ENCODE measurements at regions not wholly inside any gene's neighbourhood (a gene's known extent, or its start where the extent isn't known, plus 50 kb on each side); places are given as distances from the start of the nearest gene placed in this dataset.
"Not testable (repeated sequence)": the region's sequence is repeated elsewhere in the genome, so short reads cannot be mapped to it uniquely, and the experiment has no call there.

DNA sequence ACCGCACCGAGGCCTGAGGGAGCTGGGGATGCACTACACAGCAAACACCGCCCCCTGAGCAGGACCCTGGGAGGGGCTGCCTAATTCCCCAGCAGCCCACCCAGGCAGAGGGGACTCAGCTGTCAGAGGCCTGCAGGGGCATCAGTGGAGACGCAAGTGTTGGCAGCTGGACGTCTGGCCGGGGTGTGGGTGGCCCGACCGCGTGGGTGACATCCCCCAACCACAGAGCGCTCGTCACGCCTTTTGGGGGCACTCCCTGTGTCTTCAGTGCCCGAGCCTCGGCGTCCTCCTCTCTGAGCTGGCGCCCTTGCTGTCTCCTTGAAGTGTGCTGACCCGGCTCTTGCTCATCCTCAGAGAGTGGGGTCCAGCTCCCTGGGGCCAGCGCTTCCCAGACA lies 150.2 kb downstream of the BRD1 start:
- no peak for DNase-seq (ENCODE audit: low spot score)
- no peak for FAIRE-seq

DNA sequence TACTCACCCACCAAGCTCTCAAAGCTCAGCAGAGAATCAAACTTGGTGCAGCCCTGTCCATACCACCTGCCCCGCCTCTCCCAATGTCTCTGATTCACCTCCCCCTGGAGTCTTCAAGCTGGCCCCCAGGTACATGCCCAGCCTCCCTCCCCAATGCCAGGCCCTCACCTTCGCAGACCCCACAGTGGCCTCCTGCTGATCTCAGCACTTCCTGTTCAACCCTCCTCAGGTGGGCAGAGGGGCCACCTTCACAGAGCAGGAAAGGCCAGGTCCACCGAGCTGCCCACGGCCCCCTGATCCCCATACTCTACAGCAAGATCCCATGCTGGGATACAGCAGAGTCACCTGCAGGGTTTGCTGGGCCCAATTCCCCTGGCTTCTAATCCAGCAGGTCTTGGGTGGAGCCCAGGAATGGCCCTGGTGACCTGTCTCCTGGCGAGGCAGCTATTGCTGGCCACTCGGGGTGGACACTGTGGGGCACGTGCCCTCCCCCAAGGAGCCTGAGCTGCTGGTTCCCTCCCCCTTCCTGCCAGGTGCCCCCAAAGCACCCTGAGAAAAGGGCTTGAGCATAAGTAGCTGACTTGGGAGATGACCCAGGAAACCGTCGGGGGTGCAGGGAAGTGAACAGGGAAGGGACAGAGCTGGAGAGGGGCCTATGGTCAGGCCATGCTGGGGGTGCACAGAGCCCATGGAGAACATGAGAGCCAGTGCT lies 150.7 kb downstream of the BRD1 start:
- FAIRE-seq (no peak), DNase-seq (ENCODE audit: low spot score) (no peak)

DNA sequence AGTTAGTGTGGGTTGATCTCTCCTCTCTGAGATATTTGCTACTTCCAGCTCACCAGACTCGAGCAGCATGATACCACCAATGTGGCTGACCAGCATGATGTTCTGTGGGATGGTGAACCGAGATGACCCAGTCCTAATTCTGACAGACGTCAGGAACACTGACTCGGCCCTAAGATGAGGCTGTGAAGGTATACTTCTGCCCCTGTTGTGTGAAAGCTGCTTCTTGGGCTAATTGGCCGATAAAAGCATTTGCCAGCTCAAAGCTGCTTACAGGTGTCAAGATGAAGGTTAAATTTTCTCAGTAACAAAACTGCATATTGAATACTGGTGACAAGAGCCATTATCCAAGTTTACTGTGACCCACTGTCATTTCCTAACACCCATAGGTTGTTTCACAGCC lies 151.4 kb downstream of the BRD1 start:
- FAIRE-seq (no peak), DNase-seq (ENCODE audit: low spot score) (no peak)

DNA sequence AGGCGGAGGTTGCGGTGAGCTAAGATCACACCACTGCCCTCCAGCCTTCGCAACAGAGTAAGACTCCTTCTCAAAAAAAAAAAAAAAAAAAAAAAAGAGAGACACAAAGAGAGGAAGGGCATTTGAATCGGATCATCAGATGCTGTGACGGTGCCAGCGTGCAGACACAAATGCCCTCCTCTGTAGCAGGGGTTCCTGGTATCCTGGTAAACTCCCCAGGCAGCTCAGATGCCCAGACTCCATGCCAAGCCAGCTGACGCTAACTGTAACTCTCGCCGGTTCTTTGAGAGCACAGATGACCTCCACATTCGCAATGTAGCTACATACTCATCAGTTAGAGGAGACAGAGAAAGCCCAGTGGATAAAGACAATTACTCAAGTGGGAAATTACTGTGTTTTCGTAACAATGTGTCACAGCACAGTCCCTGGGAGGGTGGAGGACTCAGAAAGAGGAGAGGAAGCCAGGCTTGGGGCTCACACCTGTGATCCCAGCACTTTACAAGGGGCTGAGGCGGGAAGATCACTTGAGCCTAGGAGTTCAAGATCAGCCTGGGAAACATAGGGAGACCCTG lies 153.1 kb downstream of the BRD1 start:
- DNase-seq (ENCODE audit: low spot score): no peak
- FAIRE-seq: no peak

DNA sequence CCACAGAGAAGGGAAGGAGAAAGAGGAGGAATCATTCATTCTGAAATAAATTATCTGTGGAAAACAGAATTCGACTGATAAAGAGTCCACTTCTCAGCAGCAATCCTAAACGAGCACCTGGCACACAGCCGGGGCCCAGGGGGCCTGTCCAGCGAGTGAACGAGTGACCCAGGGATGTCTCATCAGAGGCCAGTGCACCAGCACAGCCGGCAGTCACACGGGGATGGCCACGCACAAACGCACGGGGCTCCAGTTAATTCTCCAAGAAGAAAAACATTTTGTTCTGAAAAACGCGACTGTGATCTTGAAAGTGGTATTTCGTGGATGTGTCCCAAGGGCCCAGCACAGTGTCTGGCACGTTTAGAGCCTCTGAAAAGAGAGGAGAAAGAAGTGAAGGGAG lies 154.6 kb downstream of the BRD1 start:
- FAIRE-seq: no peak

DNA sequence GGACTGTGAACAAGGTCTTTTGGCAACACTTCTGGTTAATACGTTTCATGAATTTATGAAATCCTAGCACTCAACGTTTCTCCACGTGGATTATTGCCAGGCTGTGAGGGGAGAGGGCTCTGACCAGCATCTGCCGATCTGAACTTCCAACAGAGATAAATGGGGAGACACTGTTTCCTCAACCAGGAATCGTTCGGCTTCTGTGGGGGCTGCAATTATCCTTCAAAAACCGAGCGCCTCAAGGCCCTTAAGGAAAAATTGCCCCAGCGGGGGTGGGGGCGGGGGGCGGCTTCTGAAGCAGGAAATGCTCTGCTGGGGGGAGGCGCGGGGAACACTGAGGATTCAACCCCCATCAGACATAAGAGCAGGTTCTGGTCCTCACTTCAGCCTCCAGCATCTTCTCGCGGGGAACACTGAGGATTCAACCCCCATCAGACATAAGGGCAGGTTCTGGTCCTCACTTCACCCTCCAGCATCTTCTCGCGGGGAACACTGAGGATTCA lies 155.6 kb downstream of the BRD1 start:
- DNase-seq (ENCODE audit: low spot score): no peak
- no peak for FAIRE-seq

More for the DNA sequence above, 154.6 kb downstream of the BRD1 start:
- no peak for DNase-seq (ENCODE audit: low spot score)

DNA sequence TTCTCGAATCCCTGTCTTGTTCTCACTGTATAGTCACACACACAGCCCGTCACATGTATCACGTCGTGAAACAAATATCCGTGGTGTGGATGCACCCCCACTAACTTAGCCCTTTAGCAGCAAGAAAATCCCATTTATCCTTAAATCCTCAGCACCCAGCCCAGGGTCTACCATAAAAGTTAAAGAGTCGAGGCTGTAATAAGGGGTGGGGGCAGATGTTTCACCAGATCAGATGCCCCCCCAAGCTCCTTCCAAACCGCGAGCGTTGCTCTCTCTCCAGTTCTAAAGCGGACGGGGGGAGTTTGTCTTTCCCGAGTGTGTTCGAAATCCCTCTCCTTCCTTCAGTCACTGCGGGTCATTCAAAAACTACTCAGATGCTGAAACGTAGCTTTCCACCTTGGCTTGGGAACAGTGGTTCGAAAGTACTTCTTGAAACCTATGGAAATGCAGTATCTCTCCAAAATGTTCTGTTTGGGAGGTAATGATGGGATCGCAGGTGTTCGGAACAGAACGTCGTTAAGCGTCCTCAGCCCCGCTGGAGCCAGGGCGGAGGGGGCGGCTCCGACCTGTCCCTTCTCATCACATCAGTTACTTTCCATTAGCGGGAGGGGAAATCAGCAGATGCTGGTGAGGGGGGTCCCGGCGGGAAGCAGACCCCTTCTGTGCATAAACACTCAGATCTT lies 156.2 kb downstream of the BRD1 start:
- FAIRE-seq (no peak), DNase-seq (ENCODE audit: low spot score) (no peak)

DNA sequence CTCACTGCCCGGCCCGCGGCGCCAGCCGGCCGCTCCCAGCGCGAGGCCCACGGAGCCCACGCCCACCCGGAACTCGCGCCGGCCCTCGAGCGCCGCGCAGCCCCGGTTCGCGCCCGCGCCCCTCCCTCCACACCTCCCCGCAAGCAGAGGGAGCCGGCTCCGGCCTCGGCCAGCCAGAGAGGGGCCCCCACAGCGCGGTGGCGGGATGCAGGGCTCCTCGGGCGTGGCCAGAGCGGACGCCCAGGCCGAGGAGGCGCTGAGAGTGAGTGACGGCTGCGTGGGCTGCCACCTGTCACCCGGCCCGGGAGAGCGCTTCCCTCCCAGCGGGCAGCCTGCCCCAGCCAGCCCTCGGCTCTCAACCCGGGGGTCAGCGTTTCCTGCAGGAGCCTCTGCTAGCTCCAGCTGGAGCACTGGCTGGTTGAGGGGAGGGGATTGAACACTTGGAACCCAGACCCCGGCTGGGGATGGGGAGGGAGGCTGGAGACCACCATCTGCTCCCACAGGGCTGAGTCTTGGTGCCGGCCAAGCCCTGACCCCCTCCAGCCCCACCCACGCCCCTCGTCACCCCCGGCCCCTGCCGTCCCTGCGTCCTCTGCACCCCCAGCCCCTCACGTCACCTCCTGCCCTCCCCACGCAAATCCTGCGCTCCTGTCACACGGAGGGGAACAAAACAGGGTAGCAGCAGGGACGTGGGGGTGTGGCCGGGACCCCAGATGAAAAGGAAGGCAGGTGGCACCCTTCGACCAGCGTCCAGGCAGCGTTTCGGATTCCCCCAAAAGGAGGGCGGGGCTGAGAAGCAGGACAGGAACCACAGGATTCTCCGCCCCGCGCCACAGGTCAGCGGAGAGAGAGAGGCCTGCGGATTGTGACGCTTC lies 157.0 kb downstream of the BRD1 start:
- DNase-seq (ENCODE audit: low spot score) (no peak), FAIRE-seq (no peak)

DNA sequence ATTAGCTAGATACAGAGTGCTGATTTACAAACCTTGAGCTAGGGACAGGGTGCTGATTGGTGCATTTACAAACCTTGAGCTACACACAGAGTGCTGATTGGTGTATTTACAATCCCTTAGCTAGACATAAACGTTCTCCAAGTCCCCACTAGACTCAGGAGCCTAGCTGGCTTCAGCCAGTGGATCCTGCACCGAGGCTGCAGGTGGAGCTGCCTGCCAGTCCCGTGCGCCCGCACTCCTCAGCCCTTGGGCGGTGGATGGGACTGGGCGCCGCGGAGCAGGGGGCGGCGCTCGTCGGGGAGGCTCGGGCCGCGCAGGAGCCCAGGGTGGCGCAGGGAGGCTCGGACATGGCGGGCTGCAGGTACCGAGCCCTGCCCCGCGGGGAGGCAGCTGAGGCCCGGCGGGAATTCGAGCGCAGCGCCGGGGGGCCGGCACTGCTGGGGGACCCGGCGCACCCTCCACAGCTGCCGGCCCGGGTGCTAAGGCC lies 157.7 kb downstream of the BRD1 start:
- not testable (repeated sequence) for FAIRE-seq; DNase-seq (ENCODE audit: low spot score)

DNA sequence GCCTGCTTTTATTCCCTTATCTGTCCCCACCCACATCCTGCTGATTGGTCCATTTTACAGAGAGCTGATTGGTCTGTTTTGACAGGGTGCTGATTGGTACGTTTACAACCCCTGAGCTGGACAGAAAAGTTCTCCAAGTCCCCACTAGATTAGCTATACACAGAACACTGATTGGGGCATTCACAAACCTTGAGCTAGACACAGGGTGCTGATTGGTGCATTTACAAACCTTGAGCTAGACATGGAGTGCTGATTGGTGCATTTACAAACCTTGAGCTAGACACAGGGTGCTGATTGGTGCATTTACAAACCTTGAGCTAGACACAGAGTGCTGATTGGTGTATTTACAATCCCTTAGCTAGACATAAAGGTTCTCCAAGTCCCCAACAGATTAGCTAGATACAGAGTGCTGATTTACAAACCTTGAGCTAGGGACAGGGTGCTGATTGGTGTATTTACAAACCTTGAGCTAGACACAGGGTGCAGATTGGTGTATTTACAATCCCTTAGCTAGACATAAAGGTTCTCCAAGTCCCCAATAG lies 158.2 kb downstream of the BRD1 start:
- DNase-seq (ENCODE audit: low spot score); FAIRE-seq: not testable (repeated sequence)

DNA sequence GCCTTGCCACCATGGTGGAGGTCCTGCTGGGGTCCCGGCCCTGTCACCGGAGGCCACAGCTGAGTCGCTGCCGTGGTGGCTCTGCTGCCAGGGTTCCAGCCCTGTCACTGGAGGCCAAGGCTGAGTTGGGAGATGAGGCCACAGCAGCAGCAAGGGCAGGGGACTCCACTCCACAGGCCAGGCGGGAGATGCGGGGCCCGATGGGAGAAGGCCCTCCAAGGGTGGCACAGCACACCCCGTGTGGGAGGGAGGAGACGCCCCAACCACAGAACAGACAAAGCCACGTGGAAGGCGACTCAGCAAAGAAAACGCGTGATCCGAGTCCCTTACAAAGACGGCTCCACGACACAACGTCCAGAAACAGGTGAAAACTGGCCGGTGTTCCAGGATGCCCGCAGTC lies 159.3 kb downstream of the BRD1 start:
- FAIRE-seq (no peak), DNase-seq (ENCODE audit: low spot score) (no peak)

DNA sequence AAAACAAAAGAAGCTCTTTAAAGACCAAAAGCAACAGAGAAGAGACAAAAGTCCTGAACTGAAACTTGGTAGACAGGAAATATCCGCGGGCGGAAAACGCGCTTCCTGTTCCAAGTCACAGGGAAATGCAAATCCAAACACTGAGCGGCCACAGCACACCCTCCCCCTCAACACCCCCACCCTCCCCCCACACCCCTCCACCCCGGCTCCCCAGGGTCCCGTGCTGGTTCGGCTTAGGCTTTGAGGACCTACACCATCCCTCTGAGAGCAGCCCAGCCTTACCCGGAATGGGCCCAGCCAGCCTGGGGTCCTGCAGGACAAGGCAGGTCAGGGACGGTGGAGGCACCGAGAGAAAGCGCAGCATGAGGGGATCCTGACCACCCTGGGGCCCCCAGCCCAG lies 160.4 kb downstream of the BRD1 start:
- DNase-seq (ENCODE audit: low spot score): no peak
- FAIRE-seq: no peak

DNA sequence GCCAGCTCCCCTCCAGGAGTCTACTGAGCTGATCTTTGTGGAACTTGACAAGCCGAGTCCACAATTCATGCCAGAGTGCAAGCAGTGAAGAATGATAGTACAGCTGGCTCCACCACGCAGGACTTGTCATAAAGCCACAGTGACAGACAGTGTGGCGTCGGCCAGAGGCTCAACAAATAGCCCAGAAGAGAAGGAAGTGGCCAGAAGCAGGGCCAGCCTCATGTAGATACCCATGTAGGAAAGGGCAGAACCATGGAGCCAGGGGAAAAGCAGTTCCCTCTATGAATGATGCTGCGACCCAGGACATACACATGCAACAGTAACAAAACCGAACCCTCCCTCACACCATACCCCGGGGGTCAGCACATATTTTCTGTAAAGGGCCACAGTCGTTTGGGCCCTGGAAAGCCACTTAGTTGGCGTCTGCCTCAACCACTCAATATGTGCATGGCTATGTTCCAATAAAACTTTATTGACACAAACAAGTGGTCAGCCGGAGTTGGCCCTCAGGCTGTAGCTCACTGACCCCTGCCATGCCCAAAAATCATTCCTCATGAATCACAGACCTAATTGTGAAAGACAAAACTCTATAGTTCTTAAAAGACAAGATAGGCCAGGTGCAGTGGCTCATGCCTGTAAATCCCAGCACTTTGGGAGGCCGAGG lies 161.4 kb downstream of the BRD1 start:
- DNase-seq (ENCODE audit: low spot score) (no peak), FAIRE-seq (no peak)

DNA sequence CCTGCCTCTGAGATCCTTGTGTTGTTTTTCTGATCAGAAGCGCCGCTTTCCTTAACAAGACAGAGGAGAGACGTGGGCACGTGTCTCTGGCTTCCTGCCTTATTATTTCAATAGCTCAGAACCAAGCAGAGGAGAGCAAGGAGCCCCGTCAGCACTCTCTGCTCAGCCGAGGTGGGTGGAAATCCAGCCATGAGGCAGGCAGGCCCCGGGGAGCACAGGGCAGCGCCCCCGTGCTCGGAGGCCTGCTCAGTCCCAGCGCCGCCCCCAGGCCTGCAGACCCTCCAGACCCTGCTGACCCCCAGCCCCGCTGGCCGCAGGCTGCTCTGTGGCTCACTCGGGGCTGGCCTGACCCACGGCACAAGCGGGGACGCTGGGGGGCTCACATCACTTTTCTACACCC lies 162.8 kb downstream of the BRD1 start:
- FAIRE-seq (no peak), DNase-seq (ENCODE audit: low spot score) (no peak)

DNA sequence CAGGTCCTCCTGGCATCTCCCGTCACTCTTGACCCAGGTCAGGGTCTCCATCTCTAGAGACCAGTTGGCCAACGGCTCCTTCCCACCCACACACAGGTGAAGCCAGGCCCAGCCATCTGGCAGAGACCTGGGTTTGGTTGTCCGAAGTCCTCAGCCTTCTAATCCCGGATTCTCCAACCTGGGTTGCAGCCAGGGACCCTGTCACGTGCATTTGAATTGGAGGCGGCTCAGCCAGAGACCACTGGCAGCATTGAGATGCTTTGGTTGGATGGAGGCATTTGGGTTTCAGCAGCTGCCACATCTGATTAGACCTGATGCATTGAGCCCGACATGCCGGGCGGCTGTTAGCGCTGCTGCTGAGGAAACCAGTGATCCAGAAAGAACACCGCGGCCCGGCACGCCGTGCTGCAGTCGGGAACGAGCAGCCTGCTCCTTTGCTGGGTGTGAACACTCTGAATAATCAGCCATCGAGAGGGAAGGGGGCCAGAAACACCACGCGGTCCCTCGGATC lies 163.2 kb downstream of the BRD1 start:
- no peak for DNase-seq (ENCODE audit: low spot score)
- FAIRE-seq: no peak

DNA sequence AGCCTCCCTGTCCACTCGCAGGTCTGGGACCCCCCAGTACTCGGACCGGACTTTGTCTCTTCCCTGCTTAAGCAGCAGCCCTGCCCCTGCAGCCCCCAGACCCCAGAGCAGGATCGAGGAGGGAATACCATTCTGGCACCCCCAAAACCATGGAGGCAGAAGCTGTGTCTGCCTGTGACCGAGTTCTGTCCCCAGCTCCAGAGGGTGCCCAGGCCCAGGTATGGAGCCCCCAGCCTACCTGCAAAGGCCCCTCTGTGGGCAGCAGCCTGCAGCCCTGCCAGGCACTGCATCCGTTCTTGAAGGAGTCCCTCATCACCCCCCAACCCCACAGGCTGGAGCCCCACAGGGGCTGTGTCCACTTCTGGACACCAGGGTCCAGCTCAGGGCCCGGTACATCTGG lies 163.8 kb downstream of the BRD1 start:
- no peak for DNase-seq (ENCODE audit: low spot score)
- FAIRE-seq: no peak

DNA sequence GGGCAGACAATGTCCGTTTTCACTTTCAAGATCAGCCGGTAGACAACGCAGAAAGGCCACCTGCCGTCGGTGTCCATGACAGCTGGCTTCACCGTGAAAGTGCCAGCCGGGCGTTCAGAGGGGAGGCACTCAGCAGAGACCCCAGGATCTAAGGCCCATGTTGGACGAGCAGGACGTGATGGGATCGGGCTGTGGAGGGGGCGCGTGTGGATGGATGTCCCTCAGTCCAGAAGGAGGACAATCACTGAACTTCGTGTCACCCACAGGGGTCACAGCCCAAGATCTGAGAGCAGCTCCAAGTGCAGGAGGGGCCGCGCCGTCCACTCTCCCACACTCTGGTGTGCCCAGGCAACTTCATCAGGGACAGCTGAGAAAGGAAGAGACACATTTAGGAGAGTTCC lies 164.4 kb downstream of the BRD1 start:
- FAIRE-seq: no peak
- no peak for DNase-seq (ENCODE audit: low spot score)

DNA sequence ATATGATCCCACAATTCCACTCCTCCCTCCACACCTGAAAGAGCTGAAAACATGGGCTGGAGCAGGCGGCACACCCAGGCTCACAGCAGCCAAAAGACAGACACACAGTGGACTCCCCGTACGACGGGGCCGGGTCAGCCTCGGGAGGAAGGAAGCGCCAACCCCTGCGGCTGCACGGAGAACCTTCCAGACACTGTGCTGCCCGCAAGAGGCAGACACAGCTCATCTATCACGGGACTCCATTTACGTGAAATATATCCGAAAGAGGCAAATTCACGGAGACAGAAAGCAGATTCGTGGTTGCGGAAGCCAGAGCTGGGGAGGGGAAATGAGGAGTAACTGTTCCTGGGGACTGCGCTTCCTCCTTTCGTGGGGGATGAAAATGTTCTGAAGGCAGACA lies 165.0 kb downstream of the BRD1 start:
- FAIRE-seq: no peak

DNA sequence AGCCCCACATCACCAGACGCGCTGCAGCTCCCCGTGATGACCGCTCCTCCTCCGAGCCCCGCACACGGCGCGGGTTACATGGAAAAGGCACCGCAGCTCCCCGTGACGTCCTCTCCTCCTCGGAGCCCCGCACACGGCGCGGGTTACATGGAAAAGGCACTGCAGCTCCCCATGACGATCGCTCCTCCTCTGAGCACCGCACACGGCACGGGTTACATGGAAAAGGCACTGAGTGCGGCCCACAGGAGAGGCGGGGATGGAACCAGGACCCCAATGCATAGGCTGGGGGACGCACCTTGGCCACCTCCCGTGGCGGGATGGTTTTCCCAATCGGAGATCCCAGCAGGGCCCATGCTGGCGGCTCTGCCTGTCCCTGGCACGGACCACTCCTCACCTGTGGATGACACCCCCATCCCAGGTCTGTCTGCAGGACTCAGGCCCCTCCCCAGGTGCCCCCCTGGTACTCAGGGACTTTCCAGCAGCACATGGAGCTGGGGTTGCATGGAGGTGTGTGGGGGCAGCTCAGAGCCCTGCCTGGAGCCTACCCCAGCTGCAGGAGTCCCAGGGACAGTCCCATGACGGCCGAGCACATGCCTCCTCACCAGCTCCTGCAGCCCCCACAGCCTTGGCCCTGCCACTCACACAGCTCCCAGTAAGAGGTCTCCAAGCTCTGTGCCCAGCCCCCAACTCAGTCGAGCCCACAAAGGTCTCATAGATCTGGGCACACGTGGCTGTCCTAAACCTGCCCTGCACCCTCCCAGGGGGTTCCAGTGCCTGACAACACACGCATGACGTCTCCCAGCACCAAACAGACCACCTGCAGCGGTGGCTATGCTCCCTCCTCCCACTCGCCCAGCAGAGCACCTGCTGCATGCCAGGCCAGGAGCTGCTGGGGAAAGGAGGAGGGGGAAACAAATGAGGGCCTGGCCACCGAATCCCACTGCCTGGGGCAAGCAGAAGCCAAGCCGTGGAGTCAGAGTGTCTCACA lies 166.6 kb downstream of the BRD1 start:
- FAIRE-seq (no peak), DNase-seq (ENCODE audit: low spot score) (no peak)

More for the DNA sequence above, 165.0 kb downstream of the BRD1 start:
- DNase-seq (ENCODE audit: low spot score): no peak

Data from RCC 7860 (cell line).